ENCODE measurements at regions not wholly inside any gene's neighbourhood (a gene's known extent, or its start where the extent isn't known, plus 50 kb on each side); places are given as distances from the start of the nearest gene placed in this dataset.
A peak's percentile ranks its signal among the peaks of the same experiment; 100 is the strongest.

- H3K4me1 ChIP-seq, result no peaks in the 10 kb centered on the region
- H3K27ac ChIP-seq, result no peak overlapping the region
- H3K27me3 ChIP-seq, result no peaks in the 10 kb centered on the region
- H3K9me3 ChIP-seq (replicated peaks), result no peaks in the 10 kb centered on the region
- no peak overlapping the region for H3K4me3 ChIP-seq
- no peak for DNase-seq
- no peaks in the 10 kb centered on the region for H3K36me3 ChIP-seq
Measured at GRCh38 chr4:28755081-28755480, 1894.4 kb downstream of the STIM2 start.

GRCh38 chr4:28759064-28759463 lies 1898.4 kb downstream of the STIM2 start:
- no peak overlapping the region for H3K4me3 ChIP-seq
- H3K4me1 ChIP-seq, result no peaks in the 10 kb centered on the region
- H3K9me3 ChIP-seq (replicated peaks), result no peaks in the 10 kb centered on the region
- DNase-seq, result no peak
- no peaks in the 10 kb centered on the region for H3K36me3 ChIP-seq
- H3K27ac ChIP-seq, result no peak overlapping the region
- no peaks in the 10 kb centered on the region for H3K27me3 ChIP-seq

- Histone ChIP-seq H3K4me3 (no peak overlapping the region), H3K4me1 (no peaks in the 10 kb centered on the region)
- DNase-seq, result no peak
Measured at GRCh38 chr4:28760003-28760402, 1899.4 kb downstream of the STIM2 start.

GRCh38 chr4:28772066-28772465 lies 1911.4 kb downstream of the STIM2 start:
- no peaks in the 10 kb centered on the region for H3K36me3 ChIP-seq
- H3K4me1 ChIP-seq, result no peaks in the 10 kb centered on the region
- no peaks in the 10 kb centered on the region for H3K9me3 ChIP-seq (replicated peaks)
- DNase-seq, result no peak
- H3K27me3 ChIP-seq, result no peaks in the 10 kb centered on the region
- no peak overlapping the region for H3K27ac ChIP-seq
- H3K4me3 ChIP-seq, result no peak overlapping the region

More at GRCh38 chr4:28760003-28760402, 1899.4 kb downstream of the STIM2 start:
- Histone ChIP-seq H3K36me3 (no peaks in the 10 kb centered on the region), H3K27ac (no peak overlapping the region), H3K27me3 (no peaks in the 10 kb centered on the region), H3K9me3 (replicated peaks) (no peaks in the 10 kb centered on the region)

GRCh38 chr4:28772788-28773187 lies 1912.1 kb downstream of the STIM2 start:
- H3K9me3 ChIP-seq (replicated peaks), result no peaks in the 10 kb centered on the region
- H3K4me1 ChIP-seq, result no peaks in the 10 kb centered on the region
- no peak for DNase-seq
- H3K27ac ChIP-seq, result no peak overlapping the region
- no peaks in the 10 kb centered on the region for H3K27me3 ChIP-seq
- H3K4me3 ChIP-seq, result no peak overlapping the region
- H3K36me3 ChIP-seq, result no peaks in the 10 kb centered on the region

GRCh38 chr4:28774344-28774743 lies 1913.7 kb downstream of the STIM2 start:
- Histone ChIP-seq H3K36me3 (no peaks in the 10 kb centered on the region), H3K27me3 (no peaks in the 10 kb centered on the region), H3K9me3 (replicated peaks) (no peaks in the 10 kb centered on the region), H3K4me3 (no peak overlapping the region), H3K27ac (no peak overlapping the region), H3K4me1 (no peaks in the 10 kb centered on the region)
- no peak for DNase-seq

- Histone ChIP-seq H3K4me1 (no peaks in the 10 kb centered on the region), H3K27ac (no peak overlapping the region), H3K9me3 (replicated peaks) (no peaks in the 10 kb centered on the region), H3K27me3 (no peaks in the 10 kb centered on the region), H3K36me3 (no peaks in the 10 kb centered on the region), H3K4me3 (no peak overlapping the region)
- no peak for DNase-seq
Measured at GRCh38 chr4:28776004-28776403, 1915.4 kb downstream of the STIM2 start.

- no peak for DNase-seq
- Histone ChIP-seq H3K27ac (no peak overlapping the region), H3K4me3 (no peak overlapping the region), H3K9me3 (replicated peaks) (no peaks in the 10 kb centered on the region), H3K36me3 (no peaks in the 10 kb centered on the region), H3K4me1 (no peaks in the 10 kb centered on the region), H3K27me3 (no peaks in the 10 kb centered on the region)
Measured at GRCh38 chr4:28784188-28784587, 1923.5 kb downstream of the STIM2 start.

- no peak overlapping the region for H3K27ac ChIP-seq
- no peaks in the 10 kb centered on the region for H3K9me3 ChIP-seq (replicated peaks)
- no peak for DNase-seq
- no peaks in the 10 kb centered on the region for H3K27me3 ChIP-seq
- no peaks in the 10 kb centered on the region for H3K4me1 ChIP-seq
- no peaks in the 10 kb centered on the region for H3K36me3 ChIP-seq
- no peak overlapping the region for H3K4me3 ChIP-seq
Measured at GRCh38 chr4:28787947-28788346, 1927.3 kb downstream of the STIM2 start.

- Histone ChIP-seq H3K4me3 (no peak overlapping the region), H3K4me1 (no peaks in the 10 kb centered on the region), H3K36me3 (no peaks in the 10 kb centered on the region), H3K27ac (no peak overlapping the region), H3K27me3 (no peaks in the 10 kb centered on the region), H3K9me3 (replicated peaks) (no peaks in the 10 kb centered on the region)
- DNase-seq, result no peak
Measured at GRCh38 chr4:28788929-28789490, 1928.4 kb downstream of the STIM2 start.

GRCh38 chr4:28792917-28793597 lies 1927.1 kb upstream of the PCDH7 start:
- Histone ChIP-seq H3K27ac (no peak overlapping the region), H3K4me3 (no peak overlapping the region), H3K27me3 (no peaks in the 10 kb centered on the region), H3K4me1 (no peaks in the 10 kb centered on the region), H3K9me3 (replicated peaks) (no peaks in the 10 kb centered on the region), H3K36me3 (no peaks in the 10 kb centered on the region)
- DNase-seq, result no peak

GRCh38 chr4:28799696-28800095 lies 1920.5 kb upstream of the PCDH7 start:
- H3K4me1 ChIP-seq, result 0 out of 2 replicates have a peak, but pooled peaks cover 4% of the 10 kb centered on the region
- DNase-seq, result no peak
- H3K4me3 ChIP-seq, result no peak overlapping the region
- H3K36me3 ChIP-seq, result no peaks in the 10 kb centered on the region
- H3K9me3 ChIP-seq (replicated peaks), result no peaks in the 10 kb centered on the region
- no peaks in the 10 kb centered on the region for H3K27me3 ChIP-seq
- H3K27ac ChIP-seq, result no peak overlapping the region

GRCh38 chr4:28811025-28811424 lies 1909.1 kb upstream of the PCDH7 start:
- Histone ChIP-seq H3K27me3 (no peaks in the 10 kb centered on the region), H3K4me1 (no peaks in the 10 kb centered on the region), H3K4me3 (no peak overlapping the region), H3K36me3 (no peaks in the 10 kb centered on the region), H3K9me3 (replicated peaks) (no peaks in the 10 kb centered on the region), H3K27ac (no peak overlapping the region)
- no peak for DNase-seq

- Histone ChIP-seq H3K27ac (no peak overlapping the region), H3K36me3 (no peaks in the 10 kb centered on the region), H3K9me3 (replicated peaks) (peaks cover 3% of the 10 kb centered on the region; the same call in 1 of the 2 replicates), H3K27me3 (no peaks in the 10 kb centered on the region), H3K4me3 (no peak overlapping the region), H3K4me1 (no peaks in the 10 kb centered on the region)
- DNase-seq, result peak in 1 of 2 experiments; percentile 20
Measured at GRCh38 chr4:28822163-28822562, 1898.0 kb upstream of the PCDH7 start.

GRCh38 chr4:28827866-28828265 lies 1892.3 kb upstream of the PCDH7 start:
- peaks cover 3% of the 10 kb centered on the region; the same call in 1 of the 2 replicates for H3K9me3 ChIP-seq (replicated peaks)
- no peak for DNase-seq
- no peaks in the 10 kb centered on the region for H3K36me3 ChIP-seq

GRCh38 chr4:28831867-28832266 lies 1888.3 kb upstream of the PCDH7 start:
- no peak for DNase-seq
- Histone ChIP-seq H3K36me3 (no peaks in the 10 kb centered on the region), H3K9me3 (replicated peaks) (no peaks in the 10 kb centered on the region), H3K27ac (no peak overlapping the region), H3K27me3 (no peaks in the 10 kb centered on the region), H3K4me3 (no peak overlapping the region), H3K4me1 (peaks cover 9% of the 10 kb centered on the region; the same call in 1 of the 2 replicates)

More at GRCh38 chr4:28827866-28828265, 1892.3 kb upstream of the PCDH7 start:
- H3K4me1 ChIP-seq, result no peaks in the 10 kb centered on the region
- H3K27me3 ChIP-seq, result no peaks in the 10 kb centered on the region
- no peak overlapping the region for H3K27ac ChIP-seq
- no peak overlapping the region for H3K4me3 ChIP-seq

Data from SJCRH30 (cell line).